HepG2 (cell line): ENCODE measurements at regions not wholly inside any gene's neighbourhood (a gene's known extent, or its start where the extent isn't known, plus 50 kb on each side); places are given as distances from the start of the nearest gene placed in this dataset.

Experiments
- AKAP8 ChIP-seq: sonication (generic); formaldehyde crosslinking; IDR thresholded peaks from 2 replicates; pipeline ENCODE4 v1.5.1; 2020; ENCODE audit warnings: mild to moderate bottlenecking, missing genetic modification reagents
- EZH2 ChIP-seq: conservative IDR thresholded peaks from 2 replicates; pipeline ENCODE4 v1.6.1; 2012; ENCODE audit warnings: mild to moderate bottlenecking, low read depth, low read length, moderate library complexity
- MED8 ChIP-seq: sonication (generic); formaldehyde crosslinking; IDR thresholded peaks from 2 replicates; pipeline ENCODE4 v1.8.1; 2023; ENCODE audit warnings: mild to moderate bottlenecking, missing genetic modification reagents; ENCODE audit not compliant: insufficient replicate concordance
- SAFB2 ChIP-seq: sonication (generic); formaldehyde crosslinking; IDR thresholded peaks from 2 replicates; pipeline ENCODE4 v1.5.1; 2020; ENCODE audit warnings: missing genetic modification reagents, low read depth, mild to moderate bottlenecking, borderline replicate concordance
- SIX1 ChIP-seq: sonication (generic); formaldehyde crosslinking; IDR thresholded peaks from 2 replicates; pipeline ENCODE4 v1.4.0; 2020; ENCODE audit warnings: missing genetic modification reagents, borderline replicate concordance
- TBL1XR1 ChIP-seq: fragments of 150-350 bp; IDR thresholded peaks from 2 replicates; pipeline ENCODE4 v1.6.1; 2014; ENCODE audit warnings: borderline replicate concordance, low read length; ENCODE audit not compliant: partially characterized antibody
- TCF7 ChIP-seq: sonication (generic); IDR thresholded peaks from 2 replicates; pipeline ENCODE4 v1.6.1; 2016; ENCODE audit warnings: antibody characterized with exemption, low read depth
- TRIM24 ChIP-seq: sonication (generic); formaldehyde crosslinking; IDR thresholded peaks from 2 replicates; pipeline ENCODE4 v1.8.0; 2022; ENCODE audit warnings: mild to moderate bottlenecking, missing genetic modification reagents
- ZBTB7B ChIP-seq: sonication (generic); formaldehyde crosslinking; IDR thresholded peaks from 2 replicates; pipeline ENCODE4 v1.4.0; 2020; ENCODE audit warnings: missing genetic modification reagents
- ZNF136 ChIP-seq: sonication (generic); formaldehyde crosslinking; IDR thresholded peaks from 2 replicates; pipeline ENCODE4 v1.8.1; 2022; ENCODE audit warnings: low read depth, mild to moderate bottlenecking, moderate library complexity, missing genetic modification reagents
- ZNF207 ChIP-seq: fragments of 450-650 bp; IDR thresholded peaks from 2 replicates; pipeline ENCODE4 v1.6.1; 2016; ENCODE audit warnings: antibody characterized with exemption, borderline replicate concordance
- ZNF329 ChIP-seq: sonication (generic); formaldehyde crosslinking; IDR thresholded peaks from 2 replicates; pipeline ENCODE4 v1.9.0; 2021; ENCODE audit warnings: low read depth, mild to moderate bottlenecking, missing genetic modification reagents
- ZNF496 ChIP-seq: sonication (generic); formaldehyde crosslinking; IDR thresholded peaks from 2 replicates; pipeline ENCODE4 v1.8.1; 2023; ENCODE audit warnings: mild to moderate bottlenecking, moderate library complexity, missing genetic modification reagents; ENCODE audit not compliant: insufficient replicate concordance
- ZNF549 ChIP-seq: sonication (generic); formaldehyde crosslinking; IDR thresholded peaks from 2 replicates; pipeline ENCODE4 v1.5.0; 2020; ENCODE audit warnings: missing genetic modification reagents
- ZNF564 ChIP-seq: sonication (generic); formaldehyde crosslinking; IDR thresholded peaks from 2 replicates; pipeline ENCODE4 v1.8.1; 2023; ENCODE audit warnings: mild to moderate bottlenecking, missing genetic modification reagents
- ZNF589 ChIP-seq: sonication (generic); formaldehyde crosslinking; conservative IDR thresholded peaks from 2 replicates; pipeline ENCODE4 v1.8.0; 2022; ENCODE audit warnings: mild to moderate bottlenecking, moderate library complexity, missing genetic modification reagents
- TF ChIP-seq, protein P1 (sequence below): sonication (generic); formaldehyde crosslinking; IDR thresholded peaks from 2 replicates; pipeline ENCODE4 v1.5.0; 2020; ENCODE audit warnings: mild to moderate bottlenecking, missing genetic modification reagents, borderline replicate concordance
- TF ChIP-seq, protein P2 (sequence below): IDR thresholded peaks from 2 replicates; pipeline ENCODE4 v1.6.1; 2016
- TF ChIP-seq, protein P3 (sequence below): sonication (generic); formaldehyde crosslinking; IDR thresholded peaks from 2 replicates; pipeline ENCODE4 v1.4.0; 2020; ENCODE audit warnings: mild to moderate bottlenecking, missing genetic modification reagents
- TF ChIP-seq, protein P4 (sequence below): sonication (generic); formaldehyde crosslinking; IDR thresholded peaks from 2 replicates; pipeline ENCODE4 v1.5.0; 2020; ENCODE audit warnings: missing genetic modification reagents

DNA sequence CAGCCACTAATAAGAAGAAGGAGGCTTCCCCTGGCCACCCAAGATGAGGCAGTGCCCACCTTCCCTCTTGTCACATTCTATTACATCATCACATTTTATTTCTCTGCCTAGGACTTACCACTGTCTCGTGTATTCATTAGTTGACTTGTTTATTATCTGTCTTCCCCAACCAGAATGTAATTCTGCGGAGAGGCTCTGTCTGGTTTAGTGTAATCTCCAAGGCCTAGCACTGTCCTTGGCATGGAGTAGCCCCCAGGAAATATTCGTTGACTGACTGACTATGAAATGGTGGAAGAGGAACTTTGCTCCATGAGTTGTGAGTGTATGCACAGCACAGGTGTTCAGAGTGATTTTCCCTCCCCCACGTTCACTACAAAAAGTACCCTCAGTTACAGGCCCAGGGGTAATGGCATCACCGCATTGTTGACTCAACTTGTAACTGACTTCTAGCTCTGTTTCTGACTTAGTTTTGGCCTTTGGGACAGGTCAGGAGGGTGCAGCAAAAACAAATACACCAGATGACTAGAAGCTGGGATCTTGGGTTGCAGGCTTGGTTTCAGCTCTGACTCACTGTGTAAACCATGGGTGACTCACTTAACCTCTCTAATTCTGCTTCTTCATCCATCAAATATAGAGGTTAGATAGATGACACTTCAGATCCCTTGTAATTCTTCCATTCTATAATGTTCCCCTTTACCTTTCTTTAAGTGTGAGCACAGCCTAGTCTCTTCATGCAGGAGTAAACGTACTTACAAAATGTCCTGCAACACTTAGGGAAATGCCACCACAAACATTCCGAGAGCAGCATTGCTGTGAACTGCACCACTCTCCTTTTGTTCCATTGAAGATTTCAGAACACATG is 229.7 kb downstream of the KCNRG start (continued):
- TF ChIP-seq, protein P1, sequence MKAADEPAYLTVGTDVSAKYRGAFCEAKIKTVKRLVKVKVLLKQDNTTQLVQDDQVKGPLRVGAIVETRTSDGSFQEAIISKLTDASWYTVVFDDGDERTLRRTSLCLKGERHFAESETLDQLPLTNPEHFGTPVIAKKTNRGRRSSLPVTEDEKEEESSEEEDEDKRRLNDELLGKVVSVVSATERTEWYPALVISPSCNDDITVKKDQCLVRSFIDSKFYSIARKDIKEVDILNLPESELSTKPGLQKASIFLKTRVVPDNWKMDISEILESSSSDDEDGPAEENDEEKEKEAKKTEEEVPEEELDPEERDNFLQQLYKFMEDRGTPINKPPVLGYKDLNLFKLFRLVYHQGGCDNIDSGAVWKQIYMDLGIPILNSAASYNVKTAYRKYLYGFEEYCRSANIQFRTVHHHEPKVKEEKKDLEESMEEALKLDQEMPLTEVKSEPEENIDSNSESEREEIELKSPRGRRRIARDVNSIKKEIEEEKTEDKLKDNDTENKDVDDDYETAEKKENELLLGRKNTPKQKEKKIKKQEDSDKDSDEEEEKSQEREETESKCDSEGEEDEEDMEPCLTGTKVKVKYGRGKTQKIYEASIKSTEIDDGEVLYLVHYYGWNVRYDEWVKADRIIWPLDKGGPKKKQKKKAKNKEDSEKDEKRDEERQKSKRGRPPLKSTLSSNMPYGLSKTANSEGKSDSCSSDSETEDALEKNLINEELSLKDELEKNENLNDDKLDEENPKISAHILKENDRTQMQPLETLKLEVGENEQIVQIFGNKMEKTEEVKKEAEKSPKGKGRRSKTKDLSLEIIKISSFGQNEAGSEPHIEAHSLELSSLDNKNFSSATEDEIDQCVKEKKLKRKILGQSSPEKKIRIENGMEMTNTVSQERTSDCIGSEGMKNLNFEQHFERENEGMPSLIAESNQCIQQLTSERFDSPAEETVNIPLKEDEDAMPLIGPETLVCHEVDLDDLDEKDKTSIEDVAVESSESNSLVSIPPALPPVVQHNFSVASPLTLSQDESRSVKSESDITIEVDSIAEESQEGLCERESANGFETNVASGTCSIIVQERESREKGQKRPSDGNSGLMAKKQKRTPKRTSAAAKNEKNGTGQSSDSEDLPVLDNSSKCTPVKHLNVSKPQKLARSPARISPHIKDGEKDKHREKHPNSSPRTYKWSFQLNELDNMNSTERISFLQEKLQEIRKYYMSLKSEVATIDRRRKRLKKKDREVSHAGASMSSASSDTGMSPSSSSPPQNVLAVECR (CRISPR knock-in tag) = peak; percentile 75; the same call in 1 of the 2 replicates
- TF ChIP-seq ZNF329 (CRISPR knock-in tag) (no peak), ZNF589 (CRISPR knock-in tag) (no peak), TBL1XR1 (peak; percentile 78), TCF7 (peak; percentile 81), SAFB2 (CRISPR knock-in tag) (no peak), SIX1 (CRISPR knock-in tag) (peak; percentile 83; the same call in 1 of the 2 replicates), TRIM24 (CRISPR knock-in tag) (peak; percentile 62; the same call in 1 of the 2 replicates), MED8 (CRISPR knock-in tag) (peak; percentile 49), ZBTB7B (CRISPR knock-in tag) (peak; percentile 91; the same call in 1 of the 2 replicates), ZNF207 (no peak), ZNF136 (CRISPR knock-in tag) (peak; percentile 68; the same call in 1 of the 2 replicates), ZNF564 (no peak), EZH2 (no peak), ZNF496 (CRISPR knock-in tag) (no peak), ZNF549 (CRISPR knock-in tag) (no peak), AKAP8 (CRISPR knock-in tag) (no peak)
- TF ChIP-seq, protein P2, sequence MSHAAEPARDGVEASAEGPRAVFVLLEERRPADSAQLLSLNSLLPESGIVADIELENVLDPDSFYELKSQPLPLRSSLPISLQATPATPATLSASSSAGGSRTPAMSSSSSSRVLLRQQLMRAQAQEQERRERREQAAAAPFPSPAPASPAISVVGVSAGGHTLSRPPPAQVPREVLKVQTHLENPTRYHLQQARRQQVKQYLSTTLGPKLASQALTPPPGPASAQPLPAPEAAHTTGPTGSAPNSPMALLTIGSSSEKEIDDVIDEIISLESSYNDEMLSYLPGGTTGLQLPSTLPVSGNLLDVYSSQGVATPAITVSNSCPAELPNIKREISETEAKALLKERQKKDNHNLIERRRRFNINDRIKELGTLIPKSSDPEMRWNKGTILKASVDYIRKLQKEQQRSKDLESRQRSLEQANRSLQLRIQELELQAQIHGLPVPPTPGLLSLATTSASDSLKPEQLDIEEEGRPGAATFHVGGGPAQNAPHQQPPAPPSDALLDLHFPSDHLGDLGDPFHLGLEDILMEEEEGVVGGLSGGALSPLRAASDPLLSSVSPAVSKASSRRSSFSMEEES (CRISPR knock-in tag) = peak; percentile 84; the same call in 1 of the 2 replicates
- TF ChIP-seq, protein P3, sequence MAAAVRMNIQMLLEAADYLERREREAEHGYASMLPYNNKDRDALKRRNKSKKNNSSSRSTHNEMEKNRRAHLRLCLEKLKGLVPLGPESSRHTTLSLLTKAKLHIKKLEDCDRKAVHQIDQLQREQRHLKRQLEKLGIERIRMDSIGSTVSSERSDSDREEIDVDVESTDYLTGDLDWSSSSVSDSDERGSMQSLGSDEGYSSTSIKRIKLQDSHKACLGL (CRISPR knock-in tag) = no peak
- TF ChIP-seq, protein P4, sequence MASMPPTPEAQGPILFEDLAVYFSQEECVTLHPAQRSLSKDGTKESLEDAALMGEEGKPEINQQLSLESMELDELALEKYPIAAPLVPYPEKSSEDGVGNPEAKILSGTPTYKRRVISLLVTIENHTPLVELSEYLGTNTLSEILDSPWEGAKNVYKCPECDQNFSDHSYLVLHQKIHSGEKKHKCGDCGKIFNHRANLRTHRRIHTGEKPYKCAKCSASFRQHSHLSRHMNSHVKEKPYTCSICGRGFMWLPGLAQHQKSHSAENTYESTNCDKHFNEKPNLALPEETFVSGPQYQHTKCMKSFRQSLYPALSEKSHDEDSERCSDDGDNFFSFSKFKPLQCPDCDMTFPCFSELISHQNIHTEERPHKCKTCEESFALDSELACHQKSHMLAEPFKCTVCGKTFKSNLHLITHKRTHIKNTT (CRISPR knock-in tag) = no peak
